ENCODE measurements at regions not wholly inside any gene's neighbourhood (a gene's known extent, or its start where the extent isn't known, plus 50 kb on each side); places are given as distances from the start of the nearest gene placed in this dataset.
"Not testable (repeated sequence)": the region's sequence is repeated elsewhere in the genome, so short reads cannot be mapped to it uniquely, and the experiment has no call there.

DNA sequence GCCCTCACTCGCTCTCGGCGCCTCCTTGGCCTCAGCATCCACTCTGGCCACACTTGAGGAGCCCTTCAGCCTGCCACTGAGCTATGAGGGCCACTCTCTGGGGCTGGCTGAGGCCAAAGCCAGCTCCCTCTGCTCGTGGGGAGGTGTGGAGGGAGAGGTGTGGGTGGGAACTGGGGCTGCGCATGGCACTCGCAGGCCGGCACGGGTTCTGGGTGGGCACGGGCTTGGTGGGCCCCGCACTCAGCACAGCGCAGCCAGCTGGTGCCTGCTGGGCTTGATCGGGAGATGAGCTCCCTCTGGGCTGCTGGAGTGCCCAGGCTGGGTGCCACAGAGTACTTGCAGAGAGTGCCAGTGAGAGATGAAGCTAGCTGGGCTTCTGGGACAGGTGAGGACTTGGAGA lies 875.5 kb downstream of the XPNPEP1 start:
- no peak for ATAC-seq
- no peak overlapping the region for H2AFZ ChIP-seq
- peaks cover 4% of the 10 kb centered on the region; the same call in 1 of the 2 replicates for H3K4me1 ChIP-seq (ENCODE audit: insufficient read depth)
- no peaks in the 10 kb centered on the region for H3K27me3 ChIP-seq (ENCODE audit: insufficient read depth)
- H3K36me3 ChIP-seq (ENCODE audit: insufficient read depth), result no peaks in the 10 kb centered on the region; the same call in 1 of the 2 replicates
- H3K4me3 ChIP-seq, result no peak overlapping the region
- Mint-ChIP-seq H3K4me1 (peaks cover 10% of the 10 kb centered on the region), H3K4me3 (no peak overlapping the region), H3K36me3 (ENCODE audit: low read depth) (peaks cover 25% of the 10 kb centered on the region; the same call in 2 of the 3 replicates), H3K9me3 (peaks cover 45% of the 10 kb centered on the region), H3K27me3 (ENCODE audit: insufficient read depth, low read depth, poor library complexity) (peaks cover 1% of the 10 kb centered on the region), H3K27ac (no peak overlapping the region)
- TF ChIP-seq NANOG (IDR thresholded peaks at IDR 0.05; ENCODE audit: borderline replicate concordance) (no peak), EZH2 (IDR thresholded peaks at IDR 0.05; ENCODE audit: low read depth, unreplicated experiment) (no peak), JUNB (IDR thresholded peaks at IDR 0.05; ENCODE audit: unreplicated experiment) (no peak), STAT1 (IDR thresholded peaks at IDR 0.05; ENCODE audit: unreplicated experiment) (no peak), CREB1 (CRISPR knock-in tag; IDR thresholded peaks at IDR 0.05; ENCODE audit: low read depth) (no peak), ZNF114 (CRISPR knock-in tag; IDR thresholded peaks at IDR 0.05) (no peak), POLR2AphosphoS5 (IDR thresholded peaks at IDR 0.05; ENCODE audit: low read depth) (no peak), EZH2phosphoT487 (IDR thresholded peaks at IDR 0.05; ENCODE audit: unreplicated experiment) (no peak), ZNF331 (CRISPR knock-in tag; IDR thresholded peaks at IDR 0.05; ENCODE audit: low read depth) (no peak)
- TF ChIP-seq, protein P1, sequence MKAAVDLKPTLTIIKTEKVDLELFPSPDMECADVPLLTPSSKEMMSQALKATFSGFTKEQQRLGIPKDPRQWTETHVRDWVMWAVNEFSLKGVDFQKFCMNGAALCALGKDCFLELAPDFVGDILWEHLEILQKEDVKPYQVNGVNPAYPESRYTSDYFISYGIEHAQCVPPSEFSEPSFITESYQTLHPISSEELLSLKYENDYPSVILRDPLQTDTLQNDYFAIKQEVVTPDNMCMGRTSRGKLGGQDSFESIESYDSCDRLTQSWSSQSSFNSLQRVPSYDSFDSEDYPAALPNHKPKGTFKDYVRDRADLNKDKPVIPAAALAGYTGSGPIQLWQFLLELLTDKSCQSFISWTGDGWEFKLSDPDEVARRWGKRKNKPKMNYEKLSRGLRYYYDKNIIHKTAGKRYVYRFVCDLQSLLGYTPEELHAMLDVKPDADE (IDR thresholded peaks at IDR 0.05), result no peak
- no peak overlapping the region for H3K4me2 ChIP-seq
- no peak overlapping the region for H3K27ac ChIP-seq (ENCODE audit: low read depth)
- no peaks in the 10 kb centered on the region for H3K79me2 ChIP-seq (replicated peaks; ENCODE audit: insufficient read depth)
- H4K20me1 ChIP-seq (replicated peaks; ENCODE audit: insufficient read depth), result no peaks in the 10 kb centered on the region
- DNase-seq (ENCODE audit: low spot score), result no peak
- no peaks in the 10 kb centered on the region for H3F3A ChIP-seq (replicated peaks; ENCODE audit: low read depth)
- H3K9me2 ChIP-seq (ENCODE audit: insufficient read depth), result 0 out of 2 replicates have a peak, but pooled peaks cover 3% of the 10 kb centered on the region

DNA sequence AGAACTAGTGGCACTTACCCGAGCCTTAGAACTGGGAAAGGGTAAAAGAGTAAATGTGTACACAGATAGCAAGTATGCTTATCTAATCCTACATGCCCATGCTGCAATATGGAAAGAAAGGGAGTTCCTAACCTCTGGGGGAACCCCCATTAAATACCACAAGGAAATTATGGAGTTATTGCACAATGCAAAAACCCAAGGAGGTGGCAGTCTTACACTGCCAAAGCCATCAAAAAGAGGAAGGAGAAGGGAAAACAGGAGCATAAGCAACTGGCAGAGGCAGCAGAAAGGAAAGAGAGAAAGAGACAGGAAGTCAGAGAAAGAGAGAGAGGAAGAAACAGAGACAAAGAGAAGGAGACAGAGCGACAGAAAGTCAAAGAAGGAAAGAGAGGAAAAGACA lies 876.9 kb downstream of the XPNPEP1 start:
- peaks cover 39% of the 10 kb centered on the region for H3K36me3 Mint-ChIP-seq (ENCODE audit: low read depth)
- not testable (repeated sequence) for H3K27ac Mint-ChIP-seq; H3F3A ChIP-seq (replicated peaks; ENCODE audit: low read depth); H2AFZ ChIP-seq; H3K27ac ChIP-seq (ENCODE audit: low read depth); H3K9me2 ChIP-seq (ENCODE audit: insufficient read depth); H3K27me3 ChIP-seq (ENCODE audit: insufficient read depth); DNase-seq (ENCODE audit: low spot score); ATAC-seq; H3K4me3 Mint-ChIP-seq; H3K4me1 ChIP-seq (ENCODE audit: insufficient read depth); H4K20me1 ChIP-seq (replicated peaks; ENCODE audit: insufficient read depth); H3K4me2 ChIP-seq; H3K79me2 ChIP-seq (replicated peaks; ENCODE audit: insufficient read depth); H3K27me3 Mint-ChIP-seq (ENCODE audit: insufficient read depth, low read depth, poor library complexity); H3K36me3 ChIP-seq (ENCODE audit: insufficient read depth); H3K4me3 ChIP-seq
- H3K9me3 Mint-ChIP-seq, result peaks cover 59% of the 10 kb centered on the region
- H3K4me1 Mint-ChIP-seq, result peaks cover 14% of the 10 kb centered on the region

DNA sequence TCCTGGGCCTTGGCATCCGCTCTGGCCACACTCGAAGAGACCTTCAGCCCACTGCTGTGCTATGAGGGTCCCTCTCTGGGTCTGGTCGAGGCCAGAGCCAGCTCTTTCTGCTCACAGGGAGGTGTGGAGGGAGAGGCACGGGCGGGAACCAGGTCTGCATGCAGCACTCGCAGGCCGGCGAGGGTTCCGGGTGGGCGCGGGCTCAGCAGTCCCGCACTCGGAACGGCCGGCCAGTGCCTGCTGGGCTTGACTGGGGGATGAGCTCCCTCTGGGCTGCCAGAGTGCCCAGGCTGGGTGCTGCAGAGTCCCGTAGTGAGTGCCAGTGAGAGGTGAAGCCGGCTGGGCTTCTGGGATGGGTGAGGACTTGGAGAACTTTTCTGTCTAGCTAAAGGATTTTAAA lies 882.7 kb downstream of the XPNPEP1 start:
- peaks cover 11% of the 10 kb centered on the region for H3K4me1 ChIP-seq (ENCODE audit: insufficient read depth)
- Mint-ChIP-seq H3K4me3 (no peak overlapping the region), H3K27me3 (ENCODE audit: insufficient read depth, low read depth, poor library complexity) (peaks cover 4% of the 10 kb centered on the region), H3K9me3 (peaks cover 44% of the 10 kb centered on the region), H3K27ac (no peak overlapping the region), H3K36me3 (ENCODE audit: low read depth) (peaks cover 35% of the 10 kb centered on the region), H3K4me1 (peaks cover 23% of the 10 kb centered on the region)
- no peak overlapping the region for H2AFZ ChIP-seq
- DNase-seq (ENCODE audit: low spot score), result no peak
- no peaks in the 10 kb centered on the region for H3K27me3 ChIP-seq (ENCODE audit: insufficient read depth)
- TF ChIP-seq ZNF331 (CRISPR knock-in tag; IDR thresholded peaks at IDR 0.05; ENCODE audit: low read depth), result no peak
- TF ChIP-seq POLR2AphosphoS5 (IDR thresholded peaks at IDR 0.05; ENCODE audit: low read depth), result no peak
- no peak for TF ChIP-seq NANOG (IDR thresholded peaks at IDR 0.05; ENCODE audit: borderline replicate concordance)
- TF ChIP-seq ZNF114 (CRISPR knock-in tag; IDR thresholded peaks at IDR 0.05), result no peak
- no peak for TF ChIP-seq EZH2phosphoT487 (IDR thresholded peaks at IDR 0.05; ENCODE audit: unreplicated experiment)
- TF ChIP-seq CREB1 (CRISPR knock-in tag; IDR thresholded peaks at IDR 0.05; ENCODE audit: low read depth), result no peak
- no peaks in the 10 kb centered on the region for H3F3A ChIP-seq (replicated peaks; ENCODE audit: low read depth)
- H3K27ac ChIP-seq (ENCODE audit: low read depth), result no peak overlapping the region
- no peak overlapping the region for H3K4me2 ChIP-seq
- no peak for ATAC-seq
- no peaks in the 10 kb centered on the region for H3K79me2 ChIP-seq (replicated peaks; ENCODE audit: insufficient read depth)
- no peaks in the 10 kb centered on the region for H3K36me3 ChIP-seq (ENCODE audit: insufficient read depth)
- H3K4me3 ChIP-seq, result no peak overlapping the region
- H4K20me1 ChIP-seq (replicated peaks; ENCODE audit: insufficient read depth), result no peaks in the 10 kb centered on the region
- H3K9me2 ChIP-seq (ENCODE audit: insufficient read depth), result no peaks in the 10 kb centered on the region

All from GM23338 (cell line).